T-helper 2 cell treated with Interferon-gamma antibody and Interleukin-4, amounts not matched to agents 100 ng/mL and 5 ng/mL, for 36 hours (primary cell): ENCODE measurements at regions not wholly inside any gene's neighbourhood (a gene's known extent, or its start where the extent isn't known, plus 50 kb on each side); places are given as distances from the start of the nearest gene placed in this dataset.

ENCODE experiments used
- intact Hi-C: fragments of 100-400 bp; cut with micrococcal nuclease; formaldehyde crosslinking; loops from one replicate; pipeline ENCODE4 v1.15.1; 2023

DNA sequence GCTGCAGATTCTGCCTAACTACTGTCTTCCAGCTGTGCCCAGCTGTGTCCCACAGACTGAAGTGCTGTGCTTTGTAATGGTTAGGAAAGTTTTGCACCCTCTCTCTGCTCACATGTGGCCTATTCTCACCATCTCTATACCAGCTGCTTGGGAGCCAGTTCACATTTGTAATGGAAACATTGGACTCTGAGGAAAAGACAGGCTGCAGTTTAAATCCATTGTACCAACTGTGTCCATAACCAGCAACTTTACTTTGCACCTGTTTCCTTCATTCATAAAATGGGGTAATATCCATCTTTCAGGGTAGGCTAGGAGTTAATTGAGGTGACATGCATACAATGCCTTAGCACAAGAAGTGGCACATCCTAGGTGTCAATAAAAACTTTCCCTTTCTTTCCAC lies 344.0 kb downstream of the TNS1 start:
- intact Hi-C loops, result no loop called here

DNA sequence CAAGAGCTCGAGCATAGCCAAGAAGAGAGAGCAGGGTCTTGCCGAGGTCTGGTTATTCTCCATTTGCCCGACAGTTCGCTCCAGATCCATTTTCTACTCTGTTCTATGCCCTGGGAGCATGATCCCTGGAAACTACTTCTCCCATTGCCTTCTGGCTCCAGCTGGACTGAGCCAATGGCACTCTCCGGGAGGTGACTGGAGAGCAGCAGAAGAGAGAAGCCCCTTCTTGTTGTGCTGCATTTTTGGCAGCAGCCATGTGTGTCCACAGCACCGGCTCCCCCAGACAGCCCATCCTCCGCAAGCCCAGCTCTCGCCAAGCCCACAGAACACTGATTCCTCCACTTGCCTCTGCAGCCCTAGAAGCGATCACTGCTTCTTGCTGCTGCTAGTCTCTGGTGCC lies 345.5 kb downstream of the TNS1 start:
- intact Hi-C loops, result no loop called here

DNA sequence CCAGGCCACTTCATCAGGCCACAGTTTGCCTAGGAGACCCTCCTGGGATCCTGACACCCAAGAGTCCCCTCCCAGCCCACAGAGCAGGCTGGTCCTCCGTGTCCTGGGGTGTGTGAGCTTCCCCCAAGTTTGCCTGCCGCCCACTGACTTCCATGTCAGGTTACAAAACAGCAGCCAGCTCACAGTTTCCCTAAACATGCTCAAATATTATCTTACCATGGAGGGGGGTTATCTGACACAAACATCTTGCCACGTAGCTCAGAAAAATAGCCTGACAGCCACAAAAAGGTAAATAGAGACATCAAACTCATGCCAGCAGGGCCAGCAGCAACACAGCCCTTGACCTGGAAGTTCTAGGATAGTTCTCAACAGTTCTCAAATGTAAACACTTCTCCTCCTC lies 346.5 kb downstream of the TNS1 start:
- intact Hi-C loops, result no loop called here

DNA sequence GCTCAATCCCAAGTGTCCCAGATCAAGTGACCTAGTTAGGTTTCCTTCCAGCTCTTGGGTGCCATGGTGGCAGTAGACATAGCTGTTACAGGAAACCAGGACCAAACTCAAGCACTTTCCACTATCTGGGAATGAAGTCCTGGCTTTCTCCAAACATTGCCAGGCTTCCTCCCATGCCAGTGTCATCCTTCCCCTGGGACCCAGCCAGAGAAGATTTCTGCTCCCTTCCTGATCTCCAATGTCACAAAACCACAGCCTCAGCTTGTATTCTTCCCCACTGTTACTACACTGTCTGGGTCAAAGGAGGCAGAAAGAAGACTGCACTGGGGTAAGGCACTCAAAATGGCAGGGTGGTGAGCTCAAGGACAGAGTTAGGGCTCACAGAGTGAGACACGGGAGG lies 347.1 kb downstream of the TNS1 start:
- intact Hi-C loops, result no loop called here

DNA sequence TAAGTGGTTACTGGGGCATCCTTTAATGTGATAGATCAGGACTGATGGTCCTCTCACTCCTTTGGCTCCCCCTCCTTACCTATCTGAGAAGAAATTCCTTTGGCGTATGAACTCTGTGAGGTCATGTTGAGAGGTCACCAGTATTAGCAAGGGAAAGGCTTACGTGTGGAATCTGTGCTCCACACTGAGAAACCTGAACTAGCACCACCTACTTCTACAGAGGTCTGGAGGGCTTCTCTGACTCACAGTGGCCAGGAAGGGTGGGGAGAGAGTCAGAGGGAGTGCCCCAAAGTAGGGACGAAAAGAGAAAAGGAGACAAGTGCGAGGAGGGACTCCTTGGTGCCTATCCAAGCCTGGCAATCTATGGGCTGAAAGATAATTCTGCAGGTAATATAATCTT lies 348.6 kb downstream of the TNS1 start:
- intact Hi-C loops, result loop anchor here (5.0 kb wide), 1 partner anchor 103 kb away; no protein-coding TSS in a partner anchor

DNA sequence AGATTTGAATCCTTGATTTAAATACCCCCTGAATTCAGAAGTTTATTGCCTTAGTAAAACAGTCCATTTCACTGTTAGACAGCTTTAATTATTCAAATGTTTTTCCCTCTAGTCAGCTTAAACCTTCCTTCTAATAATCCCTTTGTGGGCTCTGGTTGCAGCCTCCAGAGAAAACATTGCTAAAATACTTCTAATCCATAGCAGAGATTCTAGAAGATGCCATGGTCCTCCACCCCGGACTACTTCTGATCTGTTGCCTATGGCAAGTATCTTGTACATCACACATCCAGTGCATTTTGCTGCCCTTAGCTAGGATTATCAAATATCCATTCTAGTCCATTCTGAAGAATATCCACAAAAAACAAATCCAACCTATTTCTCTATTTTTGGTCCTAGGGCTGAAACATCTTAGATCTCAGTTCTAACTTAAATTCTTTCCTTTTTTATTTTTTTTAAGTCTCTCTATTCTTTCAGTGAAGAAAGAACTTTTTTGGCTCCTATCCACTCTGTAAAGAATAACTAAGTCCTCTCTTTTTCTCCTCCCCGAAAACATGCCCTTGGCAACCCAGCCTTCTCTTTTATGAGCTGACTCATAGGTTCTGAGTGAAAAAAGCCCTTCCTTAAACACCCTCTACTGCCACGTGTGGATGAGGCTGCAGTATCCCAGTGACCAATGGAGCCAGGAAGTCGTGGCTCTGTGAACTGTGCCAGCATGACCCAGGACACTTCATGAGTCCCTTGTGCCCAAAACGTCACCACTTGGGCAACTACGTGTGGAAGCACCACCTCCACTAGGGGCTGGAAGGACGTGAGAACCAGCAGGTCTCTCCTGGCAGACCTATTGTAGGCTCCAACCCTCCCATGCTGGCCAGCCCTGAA lies 349.8 kb downstream of the TNS1 start:
- intact Hi-C loops, result loop anchor here (5.0 kb wide), 1 partner anchor 104 kb away; no protein-coding TSS in a partner anchor

DNA sequence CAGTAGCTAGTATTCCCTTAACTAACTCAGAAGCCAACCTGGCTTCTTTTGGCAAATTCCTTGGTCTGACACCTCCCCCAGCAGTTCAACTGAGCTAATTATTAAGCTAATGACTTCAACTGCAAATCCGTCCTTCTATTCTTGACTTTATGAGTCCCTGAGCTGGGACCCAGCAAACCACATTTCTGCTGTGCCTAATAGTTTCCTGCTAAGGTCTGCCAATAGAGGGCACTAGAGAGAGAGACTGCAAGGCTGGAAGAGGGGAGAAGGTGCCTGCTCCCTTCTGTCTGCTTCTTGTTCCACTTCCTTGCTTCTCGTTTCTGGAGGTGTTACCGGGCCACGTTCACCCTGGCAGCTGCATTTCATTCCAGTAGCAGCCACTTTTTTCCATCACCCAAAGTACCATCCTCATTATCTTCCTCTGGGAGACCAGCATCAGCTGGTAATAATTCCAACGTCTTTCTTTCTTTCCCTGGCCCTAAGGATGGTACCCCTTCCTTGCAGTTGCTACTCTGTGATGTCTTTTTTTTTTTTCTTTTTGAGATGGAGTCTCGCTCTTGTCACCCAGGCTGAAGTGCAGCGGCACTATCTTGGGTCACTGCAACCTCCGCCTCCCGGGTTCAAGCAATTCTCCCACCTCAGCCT lies 352.0 kb downstream of the TNS1 start:
- intact Hi-C loops, result loop anchor here (1.0 to 5.0 kb wide), 2 partner anchors 62 to 106 kb away; no protein-coding TSS in a partner anchor

DNA sequence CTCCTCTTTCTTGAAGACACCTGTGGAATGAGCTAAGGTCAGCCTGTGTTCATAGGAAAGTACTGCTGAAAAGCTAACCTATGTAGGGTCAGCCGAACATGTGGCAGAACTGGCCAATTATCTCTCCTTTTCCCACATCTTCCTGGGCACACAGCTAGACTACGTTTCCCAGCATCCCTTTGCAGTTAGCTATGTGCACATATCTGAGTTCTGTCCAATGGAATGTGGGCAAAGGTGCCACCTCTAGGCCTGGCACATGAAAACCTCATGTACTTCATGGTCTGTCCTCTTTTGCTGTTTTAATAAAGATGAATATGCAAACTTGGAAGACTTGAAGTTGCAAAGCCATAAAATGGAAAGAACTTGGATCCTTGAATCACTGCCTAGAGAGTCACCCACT lies 352.6 kb downstream of the TNS1 start:
- intact Hi-C loops, result loop anchor here (1.0 to 5.0 kb wide), 2 partner anchors 63 to 107 kb away; no protein-coding TSS in a partner anchor

DNA sequence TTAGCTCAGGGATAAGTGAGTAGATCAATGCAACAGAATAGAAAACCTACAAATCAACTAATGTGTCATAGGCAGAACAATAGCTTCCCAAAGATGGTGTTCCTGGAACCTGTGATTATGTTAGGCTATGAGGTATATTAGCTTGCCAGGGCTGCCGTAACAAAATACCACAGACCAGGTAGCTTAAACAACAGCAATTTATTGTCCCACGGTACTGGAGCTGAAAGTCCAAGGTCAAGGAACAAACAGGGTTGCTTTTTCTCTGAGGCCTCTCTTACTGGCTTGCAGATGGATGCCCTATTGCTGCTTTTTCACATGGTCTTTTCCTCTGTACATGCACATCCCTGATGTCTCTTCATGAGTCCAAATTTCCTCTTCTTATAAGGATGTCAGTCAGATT lies 354.9 kb downstream of the TNS1 start:
- intact Hi-C loops, result no loop called here

DNA sequence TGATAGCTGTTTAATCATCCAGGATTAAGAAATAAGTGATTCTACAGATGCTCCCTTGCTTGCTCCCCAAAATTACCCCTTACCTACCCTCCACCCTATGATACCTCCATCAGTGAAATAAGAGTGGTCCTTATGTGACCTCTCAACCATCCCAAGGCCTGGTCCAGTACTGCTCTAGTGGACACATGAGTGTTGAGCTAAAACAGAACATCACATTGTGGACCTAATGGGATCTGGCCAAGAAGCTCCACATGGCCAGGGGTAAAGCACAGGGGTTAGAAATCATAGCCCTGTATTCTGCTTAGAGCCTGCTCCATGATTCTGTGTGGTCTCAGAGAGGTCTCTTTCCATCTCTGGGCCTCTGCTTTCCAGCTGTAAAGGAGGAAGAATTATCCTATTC lies 355.6 kb downstream of the TNS1 start:
- intact Hi-C loops, result no loop called here

DNA sequence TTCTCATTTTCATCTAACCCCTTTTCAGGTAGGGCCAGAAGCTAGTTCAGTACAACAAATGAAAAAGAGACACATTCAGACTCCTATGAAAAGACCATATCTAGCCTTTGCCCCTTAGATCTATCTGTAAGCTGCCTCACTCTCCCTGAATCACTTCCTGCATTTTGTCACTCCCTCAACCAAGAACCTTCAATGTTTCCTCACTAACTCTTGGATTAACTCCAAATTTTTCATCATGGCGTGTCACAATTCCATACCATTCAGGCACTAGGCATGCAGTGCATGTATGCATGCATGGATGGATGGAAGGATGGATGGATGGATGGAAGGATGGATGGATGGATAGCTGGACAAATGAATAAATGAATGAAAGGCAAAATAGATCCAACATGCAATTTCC lies 356.9 kb downstream of the TNS1 start:
- intact Hi-C loops, result no loop called here

DNA sequence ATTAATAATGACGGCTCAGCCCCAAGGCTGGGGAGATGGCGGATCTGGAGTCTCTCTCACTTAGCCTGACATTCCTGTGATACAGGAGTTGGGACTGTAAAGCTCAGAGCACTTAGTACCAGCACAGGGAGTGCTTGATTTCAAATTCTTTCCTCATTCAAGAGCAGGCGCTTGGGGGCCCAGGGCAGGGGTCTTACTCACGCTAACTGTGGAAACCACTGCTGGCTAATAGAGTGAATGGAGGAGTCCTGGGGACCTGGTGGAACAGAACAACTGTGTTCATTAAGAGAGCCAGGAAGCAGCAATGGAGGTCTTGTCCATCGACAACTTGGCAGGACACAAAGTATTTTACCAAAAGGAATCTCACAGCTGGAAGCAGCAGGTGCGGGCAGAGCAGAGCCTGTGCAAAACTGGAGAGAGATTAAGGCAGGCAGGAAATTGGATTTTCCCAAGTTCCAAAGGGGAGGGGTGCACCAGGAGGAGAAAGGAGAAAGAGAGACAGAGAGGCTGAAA lies 358.9 kb downstream of the TNS1 start:
- intact Hi-C loops, result no loop called here

DNA sequence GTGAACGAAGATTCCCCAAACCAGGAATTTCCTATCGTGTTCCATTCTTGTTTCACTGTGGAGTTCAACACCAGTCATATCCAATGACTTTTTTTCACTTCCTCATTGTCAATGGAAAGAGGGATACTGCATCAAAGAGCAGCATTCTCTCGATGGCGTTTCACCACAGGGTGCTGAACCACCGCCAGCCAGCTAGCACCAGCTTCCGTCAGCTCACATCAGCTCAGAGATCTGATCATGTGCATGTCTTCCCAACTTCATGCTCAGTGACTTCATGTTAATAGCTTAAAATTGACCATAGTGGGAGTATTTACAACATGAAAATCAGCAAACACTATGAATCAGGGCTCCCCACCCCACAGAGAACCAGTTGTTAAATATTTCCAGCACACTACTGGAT lies 359.9 kb downstream of the TNS1 start:
- intact Hi-C loops, result no loop called here

DNA sequence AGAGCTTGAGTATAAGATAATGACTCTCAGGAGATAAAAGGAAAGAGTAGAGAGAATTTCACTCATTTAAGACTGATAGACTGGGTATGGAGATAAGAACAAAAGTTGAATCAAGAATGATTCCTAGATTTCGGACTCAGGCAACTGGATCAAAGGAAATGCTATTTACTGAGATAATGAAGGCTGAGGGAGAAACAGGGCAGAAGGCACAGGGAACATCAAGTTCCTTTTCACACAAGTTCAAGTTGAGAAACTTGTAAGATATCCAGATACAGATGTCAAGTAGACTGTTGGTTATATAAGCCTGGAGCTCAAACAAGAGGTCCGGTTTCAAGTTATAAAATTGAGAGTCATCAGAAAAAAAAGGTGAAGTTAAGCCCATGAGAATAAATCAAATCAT lies 360.8 kb downstream of the TNS1 start:
- intact Hi-C loops, result no loop called here

DNA sequence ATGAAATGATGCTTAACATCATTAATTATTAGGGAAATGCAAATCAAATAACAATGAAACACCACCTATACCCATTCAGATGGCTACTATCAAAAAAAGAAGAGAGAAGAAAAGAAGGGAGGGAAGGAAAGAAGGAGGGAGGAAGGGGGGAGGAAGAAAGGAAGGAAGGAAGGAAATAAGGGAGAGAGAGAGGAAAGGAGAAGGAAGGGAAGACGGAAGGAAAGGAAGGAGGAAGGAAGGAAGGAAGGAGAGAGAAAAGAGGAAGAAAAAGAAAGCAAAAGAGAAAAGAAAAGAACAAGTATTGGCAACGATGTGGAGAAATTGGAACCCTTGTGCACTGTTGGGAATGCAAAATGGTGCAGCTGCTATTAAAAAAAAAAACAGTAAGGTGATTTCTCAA lies 363.3 kb downstream of the TNS1 start:
- intact Hi-C loops, result no loop called here

DNA sequence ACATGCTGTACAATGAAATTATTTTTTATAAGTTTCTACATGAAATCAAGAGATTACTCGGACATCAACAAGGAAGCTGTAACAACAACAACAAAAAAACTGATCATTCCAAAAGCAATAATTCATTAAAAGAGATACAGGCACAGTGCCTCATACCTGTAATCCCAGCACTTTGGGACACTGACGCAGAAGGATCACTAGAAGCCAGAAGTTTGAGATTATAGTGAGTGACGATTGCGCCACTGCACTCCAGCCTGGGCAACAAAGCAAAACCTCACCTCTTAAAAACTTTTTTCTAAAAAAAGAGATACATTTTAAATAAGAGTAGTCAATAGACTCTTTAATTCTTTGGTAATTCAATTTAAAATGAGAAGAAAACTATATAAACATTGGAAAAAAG lies 364.3 kb downstream of the TNS1 start:
- intact Hi-C loops, result no loop called here

DNA sequence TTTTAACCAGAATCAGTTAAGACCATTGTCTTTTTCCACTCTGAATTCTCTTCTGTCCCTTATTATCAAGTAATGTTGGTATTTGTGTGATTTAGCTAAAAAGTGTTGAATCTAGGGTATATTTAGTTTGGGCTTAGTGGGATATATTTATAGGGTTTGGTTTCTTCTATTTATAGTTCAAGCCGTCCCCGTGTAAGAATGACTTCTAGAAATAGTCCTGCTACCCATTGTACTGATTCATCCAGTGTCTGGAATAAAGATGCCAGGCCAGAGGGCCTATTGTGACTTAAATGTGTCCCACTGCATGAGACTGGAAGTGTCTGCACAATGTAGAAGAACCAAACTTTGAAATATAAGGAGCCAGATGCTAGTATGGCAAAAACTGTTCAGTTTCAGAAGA lies 364.8 kb downstream of the TNS1 start:
- intact Hi-C loops, result no loop called here

DNA sequence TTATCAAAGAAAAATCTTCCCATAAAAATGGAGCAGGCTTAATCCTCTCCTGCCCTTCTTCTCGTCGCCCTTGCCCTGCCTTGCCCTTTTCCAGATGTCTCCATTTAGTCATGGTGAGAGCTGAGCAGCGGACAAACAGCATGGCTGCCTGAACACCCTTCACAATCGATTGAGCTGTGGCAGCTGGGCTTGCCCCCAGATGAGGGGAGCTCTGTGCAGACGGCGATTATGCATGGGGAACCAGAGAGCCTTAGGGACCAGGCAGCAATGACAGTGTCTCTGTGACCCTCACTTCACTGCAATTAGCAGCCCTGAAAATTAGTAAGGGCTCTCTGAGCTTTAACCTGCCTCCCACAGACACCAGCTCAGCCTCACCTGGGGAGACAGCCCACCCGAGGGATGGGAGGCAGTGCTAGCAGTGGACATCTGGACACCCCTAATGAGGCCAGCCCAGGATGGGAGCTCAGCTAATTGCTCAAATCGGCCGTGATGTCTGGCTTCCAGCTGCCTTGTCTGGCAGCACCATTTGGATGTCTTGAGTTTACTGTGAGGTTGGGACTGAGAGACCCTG lies 365.7 kb downstream of the TNS1 start:
- intact Hi-C loops, result no loop called here

DNA sequence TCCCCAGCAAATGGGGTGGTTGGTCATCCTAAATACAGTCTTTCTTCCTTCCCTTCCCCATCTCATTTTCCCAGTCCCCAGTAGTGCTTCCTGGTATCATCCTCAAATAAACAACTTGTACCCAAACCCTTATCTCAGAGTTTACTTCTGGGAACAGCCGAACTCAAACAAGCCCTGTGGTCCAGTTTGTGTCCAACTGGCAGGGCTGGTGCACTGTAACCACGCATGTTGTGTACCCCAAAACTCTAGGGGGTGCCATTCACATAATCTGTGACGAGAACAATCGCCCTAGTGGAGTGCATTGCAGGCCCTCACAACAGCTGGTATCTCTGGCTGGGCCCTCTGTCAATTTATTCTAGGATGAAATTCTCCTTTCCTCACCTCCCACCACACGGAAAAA lies 366.2 kb downstream of the TNS1 start:
- intact Hi-C loops, result no loop called here

DNA sequence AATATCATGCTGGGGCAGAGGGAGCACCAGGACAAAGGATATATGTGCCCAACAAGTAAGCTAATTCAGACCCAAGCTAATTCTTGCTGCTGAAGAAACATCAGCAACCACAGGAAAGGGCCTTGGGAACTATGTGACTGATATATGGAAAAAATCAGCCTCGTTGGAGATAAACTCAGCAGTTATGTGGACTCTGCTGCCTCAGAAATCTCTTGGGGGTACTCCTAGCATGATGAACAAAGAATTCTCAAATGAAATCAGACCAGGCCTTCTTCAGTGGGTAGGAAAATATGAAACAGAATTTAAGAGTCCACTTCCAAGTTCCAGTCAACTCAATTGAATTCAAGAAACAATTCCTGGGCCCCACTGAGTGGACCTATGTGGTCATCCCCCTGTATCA lies 367.9 kb downstream of the TNS1 start:
- intact Hi-C loops, result no loop called here

DNA sequence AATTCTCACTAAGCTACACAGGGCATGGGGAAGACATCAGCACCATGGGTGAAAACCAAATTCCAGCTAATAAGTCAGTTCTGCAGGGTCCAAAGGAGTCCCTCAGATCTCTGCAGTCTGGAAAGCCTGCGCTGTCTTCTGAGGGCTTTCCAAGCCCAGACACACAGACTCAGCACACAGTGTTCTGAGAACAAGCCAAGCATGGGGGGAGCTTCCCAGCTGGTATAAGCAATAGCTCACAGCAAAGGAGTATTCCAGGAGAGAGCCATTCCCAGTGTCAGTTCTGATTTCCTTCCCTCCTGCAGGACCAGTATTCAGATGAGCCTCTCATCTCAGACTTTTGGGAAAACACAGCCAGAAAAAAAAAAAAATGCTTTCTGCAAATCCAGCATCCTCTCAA lies 370.8 kb downstream of the TNS1 start:
- intact Hi-C loops, result no loop called here

DNA sequence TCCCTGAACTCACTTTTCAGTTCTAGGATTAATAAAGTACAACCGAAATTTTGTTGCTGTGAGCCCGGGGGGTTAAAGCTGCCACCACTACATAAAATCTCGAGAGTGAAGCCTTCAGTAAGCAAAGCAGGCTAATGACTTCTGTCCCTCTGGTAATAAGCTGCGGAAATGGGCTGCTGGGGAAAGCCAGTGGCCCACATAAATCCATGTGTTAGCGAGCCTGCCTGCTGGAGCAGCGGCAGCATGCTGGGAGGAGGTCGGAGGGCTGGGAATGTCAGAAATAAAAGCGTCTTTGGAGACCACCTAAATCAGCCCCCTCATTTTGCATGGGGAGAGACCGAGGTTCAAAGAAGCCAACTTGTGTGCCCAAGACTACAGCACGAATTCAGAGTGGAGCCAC lies 371.7 kb downstream of the TNS1 start:
- intact Hi-C loops, result no loop called here
